Ureter (tissue), 1 donor: ENCODE measurements at regions not wholly inside any gene's neighbourhood (a gene's known extent, or its start where the extent isn't known, plus 50 kb on each side); places are given as distances from the start of the nearest gene placed in this dataset.

ENCODE experiments used
- DNase-seq: peaks from one replicate; pipeline ENCODE4 v3.0.0-alpha.2; 2020; ENCODE audit warnings: low spot score
- donor health status: DM: yes; HTN: yes; CAD: no.

DNA sequence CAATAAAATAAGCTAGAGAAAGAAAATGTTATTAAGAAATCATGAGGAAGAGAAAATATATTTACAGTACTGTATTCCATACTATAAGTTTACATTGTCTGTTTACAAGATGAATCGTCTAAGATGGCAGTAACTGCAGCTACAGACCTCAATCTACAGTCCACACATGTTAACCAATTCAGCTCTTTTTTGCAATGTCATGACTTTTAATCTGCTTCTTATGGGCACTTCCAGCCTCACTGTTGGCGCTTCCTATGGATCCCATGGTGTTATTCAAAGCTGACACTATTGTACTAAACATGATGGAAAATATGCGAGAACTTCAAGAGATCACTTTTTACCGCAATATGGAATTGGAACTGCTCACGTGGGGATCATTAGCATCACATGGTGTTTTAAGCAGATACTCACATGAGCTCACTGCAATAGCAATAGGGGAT lies 451.5 kb upstream of the CITED2 start:
- DNase-seq = no peak

DNA sequence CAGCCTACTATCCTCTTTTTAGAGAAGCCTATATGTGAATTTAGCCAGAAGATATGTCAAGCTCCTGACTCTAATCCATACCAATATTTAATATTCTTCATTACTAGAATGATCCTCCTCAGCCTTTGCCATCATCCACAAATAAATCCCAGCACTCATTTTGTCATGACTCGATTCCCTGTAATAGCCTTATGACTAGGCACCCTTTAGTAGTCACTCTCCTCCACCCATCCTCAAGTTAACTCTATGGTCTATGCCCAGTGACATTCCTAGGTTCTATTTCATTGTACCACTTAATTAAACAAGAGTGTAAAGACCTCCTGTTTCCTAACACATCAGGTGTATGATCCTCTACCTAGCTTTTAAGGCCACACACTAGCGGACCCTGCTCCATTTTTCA lies 450.4 kb upstream of the CITED2 start:
- no peak for DNase-seq

DNA sequence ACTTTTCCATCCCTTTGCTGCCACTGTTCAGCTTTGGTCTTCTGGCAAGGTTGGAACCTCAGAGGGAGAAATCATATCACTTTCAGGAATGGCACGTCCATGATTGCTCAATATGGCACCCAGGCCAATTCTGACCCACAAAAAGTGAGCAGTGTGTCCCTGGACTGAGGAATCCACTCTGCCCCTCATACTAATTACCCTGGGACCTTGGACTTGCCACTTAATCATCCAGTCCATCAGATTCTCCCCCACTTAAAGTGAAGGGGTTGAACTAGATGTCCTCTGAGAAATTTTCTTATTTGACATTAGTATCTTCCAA lies 449.3 kb upstream of the CITED2 start:
- DNase-seq = no peak

DNA sequence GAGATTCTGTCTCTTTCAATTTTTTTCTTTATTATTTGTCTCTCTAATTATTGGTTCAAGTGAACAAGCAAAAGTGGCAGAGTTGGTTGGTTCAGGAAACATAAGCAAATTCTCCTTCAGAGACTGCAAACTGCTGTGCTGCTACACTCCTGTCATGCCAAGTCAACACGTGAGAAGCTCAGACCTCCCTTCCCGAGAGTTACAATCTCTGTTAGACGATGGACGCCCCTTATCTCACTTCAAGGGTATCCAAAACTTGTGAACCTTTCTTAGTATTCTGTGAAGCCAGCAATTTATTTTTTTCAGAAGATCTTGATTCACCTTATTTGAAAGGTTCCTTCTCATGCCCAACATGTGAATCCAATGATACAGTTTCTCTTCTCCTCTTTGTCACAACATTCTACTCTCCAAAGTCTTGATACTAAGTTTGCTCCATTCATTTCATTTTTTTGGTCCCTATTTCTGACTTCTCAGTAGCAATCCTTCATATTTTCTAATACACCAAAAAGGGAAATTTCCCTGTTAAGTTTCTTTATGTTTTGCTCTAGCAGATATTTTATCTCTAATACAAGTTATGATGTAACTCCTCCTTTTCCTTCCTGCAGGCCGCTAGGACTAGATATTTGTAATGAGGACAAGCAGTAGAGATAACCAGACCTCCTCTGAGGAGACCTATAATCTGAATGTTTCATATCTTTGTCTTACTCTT lies 448.8 kb upstream of the CITED2 start:
- no peak for DNase-seq

DNA sequence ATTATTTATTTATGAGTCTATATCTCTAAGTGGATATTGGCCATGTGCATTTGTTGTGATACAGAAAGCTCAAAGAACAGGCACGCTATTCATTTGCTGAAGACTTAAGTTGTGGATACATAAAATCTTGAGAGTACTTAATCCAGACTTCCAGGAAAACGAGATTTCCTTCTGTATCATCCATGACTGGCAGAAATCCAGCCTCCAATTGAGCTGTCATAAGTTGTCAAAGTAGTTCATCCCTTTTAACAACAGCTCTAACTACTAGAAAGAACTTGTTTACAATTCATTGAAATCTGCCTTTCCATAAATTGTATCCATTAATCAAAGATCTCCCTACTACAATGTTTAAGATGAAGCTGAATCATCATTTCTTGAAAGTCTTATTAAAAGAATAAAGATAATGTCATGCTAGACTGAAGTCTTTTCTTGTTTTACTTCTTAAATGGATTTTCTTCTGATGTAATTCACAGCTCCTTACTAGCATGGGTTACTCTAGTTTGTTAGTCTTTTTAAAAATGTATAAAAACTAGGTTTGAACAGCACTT lies 447.3 kb upstream of the CITED2 start:
- DNase-seq = no peak

DNA sequence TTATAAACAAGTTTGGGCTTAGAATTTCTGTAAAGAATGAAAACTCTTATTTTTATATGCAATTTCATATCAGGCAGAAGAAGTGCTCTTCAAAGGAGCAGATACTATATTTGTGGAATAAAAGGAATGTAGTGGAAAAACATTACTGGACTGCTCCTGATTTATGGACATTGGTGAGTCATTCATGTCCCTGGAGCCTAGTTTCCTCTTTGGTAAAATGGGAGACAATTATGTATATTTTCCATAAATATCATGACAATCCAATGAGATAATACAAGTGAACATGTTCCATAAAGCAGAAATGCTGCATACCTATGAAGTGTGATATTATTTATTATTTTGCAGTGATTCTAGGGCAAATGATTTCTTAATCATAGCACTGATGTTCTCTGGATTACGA lies 445.8 kb upstream of the CITED2 start:
- no peak for DNase-seq

DNA sequence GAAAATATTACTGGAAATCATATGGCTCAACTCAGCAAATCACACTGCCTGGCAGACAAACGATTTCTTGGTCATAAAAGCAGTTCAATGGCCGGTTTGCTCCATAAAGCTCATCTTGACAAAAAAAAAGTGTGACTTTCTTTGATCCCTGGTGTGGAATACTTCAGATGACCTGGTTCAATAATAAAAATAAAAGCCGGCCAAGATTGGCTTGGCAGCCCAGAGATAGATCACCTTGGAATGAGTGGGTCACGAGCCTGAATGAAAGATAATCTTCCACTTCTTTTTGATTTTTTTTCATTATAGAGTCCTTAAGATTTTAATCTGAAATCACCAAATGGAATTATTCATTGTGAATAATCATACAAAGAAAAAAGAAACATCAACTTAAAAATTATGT lies 445.3 kb upstream of the CITED2 start:
- DNase-seq = no peak

DNA sequence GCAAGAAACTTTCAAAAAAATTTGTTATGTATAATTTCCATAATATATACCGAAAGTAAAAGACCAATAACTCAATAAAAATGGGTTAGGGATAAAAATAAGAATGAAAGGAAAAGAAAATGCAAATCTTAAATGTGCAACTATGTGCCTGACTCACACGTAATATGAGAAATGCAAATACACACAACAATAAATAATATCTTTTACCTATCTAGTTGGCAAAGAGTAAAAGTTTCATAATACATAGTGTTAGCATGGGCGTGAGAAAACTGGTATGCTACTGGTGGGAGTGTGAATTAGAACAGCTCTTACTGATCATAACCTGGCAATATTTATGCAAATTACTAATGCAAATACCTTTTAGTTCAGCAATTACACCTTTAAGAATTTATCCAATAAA lies 438.5 kb upstream of the CITED2 start:
- no peak for DNase-seq

DNA sequence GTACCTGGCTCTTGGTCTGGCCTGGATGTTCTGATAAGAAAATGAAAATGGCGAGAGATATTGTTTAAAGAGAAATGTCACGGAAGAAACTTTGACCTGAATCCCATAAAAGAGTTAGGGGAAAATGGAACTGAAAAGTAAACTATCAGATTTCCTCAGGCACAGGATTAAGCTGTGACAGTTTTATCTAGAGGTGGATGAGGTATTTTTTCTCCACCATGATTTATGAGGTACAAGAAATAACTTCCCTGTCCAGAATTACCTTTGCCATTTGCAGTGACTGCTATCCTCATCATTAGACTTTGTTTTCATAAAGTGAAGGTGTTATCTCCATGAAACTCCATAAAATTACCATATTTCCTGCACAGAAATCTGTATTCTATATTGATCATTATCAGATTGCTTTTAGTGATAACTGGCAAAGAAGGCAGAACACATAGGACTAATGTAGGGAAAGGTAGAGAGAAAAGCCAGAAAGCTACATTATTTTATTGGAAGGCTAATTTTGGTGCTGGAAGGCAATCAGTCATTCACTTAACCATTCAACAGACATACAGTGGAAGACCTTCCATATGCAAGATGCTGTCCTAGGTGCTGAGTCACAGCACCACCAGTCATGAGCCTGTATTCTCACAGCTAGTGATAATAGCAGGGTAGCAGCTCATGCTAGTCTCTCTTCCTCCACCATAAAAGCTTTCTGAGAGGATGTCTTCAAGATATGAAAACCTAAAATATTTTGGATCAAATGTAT lies 427.3 kb upstream of the CITED2 start:
- DNase-seq = no peak

DNA sequence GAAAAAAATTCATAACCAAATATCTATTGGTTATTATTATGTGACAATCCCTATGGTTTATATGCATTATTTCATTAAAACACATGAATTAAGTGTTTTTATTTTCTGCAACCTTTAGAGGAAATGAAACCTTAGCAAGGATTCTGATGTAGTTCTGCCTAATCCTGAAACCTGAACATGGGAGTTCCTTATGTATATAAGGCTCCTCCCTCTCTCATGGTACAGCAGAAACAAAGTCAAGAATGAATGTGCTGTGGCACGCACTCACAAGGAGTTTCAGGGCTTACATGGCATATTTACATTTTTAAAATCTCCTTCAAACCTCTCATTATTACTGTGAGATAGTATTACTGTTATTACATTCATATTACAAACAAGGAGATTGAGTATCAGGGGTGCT lies 426.4 kb upstream of the CITED2 start:
- DNase-seq = no peak

DNA sequence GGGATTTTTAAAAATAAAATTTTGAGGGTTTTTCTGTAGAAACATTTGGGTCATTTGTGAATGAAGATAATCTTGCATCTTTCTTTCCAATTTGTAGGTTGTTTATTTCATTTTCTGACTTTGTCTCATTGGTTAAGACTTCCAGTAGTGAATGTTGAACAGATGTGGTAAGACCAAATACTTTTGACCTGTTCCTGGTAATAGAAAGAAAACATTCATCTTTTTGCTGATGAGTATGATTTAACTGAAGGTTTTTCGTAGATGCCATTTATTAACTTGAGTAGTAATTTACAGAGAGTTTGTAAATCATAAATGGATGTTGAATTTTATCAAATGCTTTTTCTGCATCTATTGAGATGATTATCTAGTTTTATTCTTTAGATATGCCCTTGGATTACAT lies 416.1 kb upstream of the CITED2 start:
- no peak for DNase-seq

DNA sequence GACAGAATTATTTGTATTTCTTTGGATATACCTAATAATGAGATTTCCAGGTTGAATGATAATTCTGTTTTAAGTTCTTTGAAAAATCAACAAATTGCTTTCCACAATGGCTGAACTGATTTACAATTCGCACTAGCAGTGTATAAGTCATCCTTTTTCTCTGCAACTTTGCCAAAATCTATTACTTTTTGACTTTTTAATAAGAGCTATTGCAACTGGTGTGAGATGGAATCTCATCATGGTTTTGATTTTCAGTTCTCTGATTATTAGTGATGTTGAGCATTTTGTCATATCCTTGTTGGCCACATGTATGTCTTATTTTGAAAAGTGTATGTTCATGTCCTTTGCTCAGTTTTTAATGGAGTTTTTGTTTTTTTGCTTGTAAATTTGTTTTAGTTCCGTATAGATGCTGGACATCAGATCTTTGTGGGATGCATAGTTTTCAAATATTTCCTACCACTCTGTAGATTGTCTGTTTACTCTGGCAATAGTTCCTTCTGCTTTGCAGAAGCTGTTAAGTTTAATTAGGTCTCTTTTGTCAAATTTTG lies 409.8 kb upstream of the CITED2 start:
- no peak for DNase-seq

DNA sequence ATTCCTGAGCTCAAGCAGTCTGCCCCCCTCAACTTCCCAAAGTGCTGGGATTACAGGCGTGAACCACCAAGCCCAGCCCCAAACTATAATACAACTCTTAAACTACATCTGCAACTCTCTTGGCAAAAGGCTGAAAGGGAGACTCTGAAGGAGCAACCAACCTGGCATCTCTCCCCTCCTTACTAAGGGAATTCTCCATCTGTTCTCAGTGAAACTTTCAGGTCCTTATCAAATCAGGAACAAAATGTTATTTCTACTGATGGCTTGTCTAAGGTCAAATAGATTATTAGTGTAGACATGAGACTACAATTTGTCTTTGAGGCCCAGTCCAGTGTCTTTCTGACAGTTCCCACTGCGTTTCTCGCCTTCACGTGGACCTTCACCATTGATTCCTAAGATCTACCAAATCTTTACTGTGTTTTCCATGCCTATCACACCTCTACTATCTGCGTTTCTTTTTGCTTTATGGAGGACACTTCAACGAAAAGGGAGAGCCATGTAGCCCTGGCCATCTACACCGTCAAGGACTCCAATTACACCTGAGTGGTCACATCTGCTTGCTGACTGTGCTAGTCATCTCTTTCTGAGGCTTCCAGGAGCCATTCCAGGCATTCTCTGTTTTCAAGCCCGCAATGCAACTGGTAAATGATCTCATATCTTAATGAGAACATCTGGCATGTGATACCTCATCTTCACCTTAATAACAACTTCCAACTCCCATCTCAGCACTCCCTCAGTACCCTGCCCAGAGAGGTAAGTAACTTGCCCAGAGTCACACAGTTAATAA lies 405.7 kb upstream of the CITED2 start:
- no peak for DNase-seq

DNA sequence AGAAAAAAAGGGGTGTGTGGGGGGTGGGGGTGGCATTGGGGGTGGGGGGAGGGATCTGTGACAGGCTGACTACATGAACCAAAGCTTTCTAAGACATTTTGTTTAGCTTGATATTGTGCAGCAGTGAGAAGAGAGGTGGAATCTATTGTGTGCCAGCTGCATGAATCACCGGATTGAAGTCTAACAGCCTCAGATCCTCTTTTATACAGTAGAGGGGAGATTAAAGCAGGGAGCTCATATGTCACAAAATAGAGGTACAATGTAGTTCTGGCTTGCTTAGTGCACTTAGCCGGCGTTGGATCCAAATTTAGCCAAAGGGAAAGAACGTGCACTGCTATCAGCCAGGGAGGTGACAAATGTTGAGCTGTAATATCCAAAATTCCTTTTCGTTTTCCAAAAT lies 404.2 kb upstream of the CITED2 start:
- DNase-seq = no peak

DNA sequence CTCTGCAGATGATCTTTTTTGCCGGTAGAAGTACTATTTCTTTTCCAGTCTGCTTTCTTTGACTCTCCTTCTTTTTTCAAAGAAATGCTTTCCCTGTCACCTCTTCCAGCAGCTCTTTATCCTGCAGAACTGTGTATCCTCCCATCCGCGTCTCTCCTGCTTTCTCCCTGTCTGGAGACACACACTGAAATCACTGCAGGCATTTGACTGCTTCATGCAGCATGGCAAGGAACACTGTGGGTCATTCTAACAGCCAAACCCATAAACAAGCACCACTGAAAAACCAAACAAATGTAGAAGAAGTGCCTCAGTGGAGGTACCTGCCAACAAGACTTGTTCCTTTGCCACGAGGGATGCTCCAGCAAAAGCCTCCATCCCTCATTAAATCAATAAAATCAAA lies 403.7 kb upstream of the CITED2 start:
- no peak for DNase-seq

DNA sequence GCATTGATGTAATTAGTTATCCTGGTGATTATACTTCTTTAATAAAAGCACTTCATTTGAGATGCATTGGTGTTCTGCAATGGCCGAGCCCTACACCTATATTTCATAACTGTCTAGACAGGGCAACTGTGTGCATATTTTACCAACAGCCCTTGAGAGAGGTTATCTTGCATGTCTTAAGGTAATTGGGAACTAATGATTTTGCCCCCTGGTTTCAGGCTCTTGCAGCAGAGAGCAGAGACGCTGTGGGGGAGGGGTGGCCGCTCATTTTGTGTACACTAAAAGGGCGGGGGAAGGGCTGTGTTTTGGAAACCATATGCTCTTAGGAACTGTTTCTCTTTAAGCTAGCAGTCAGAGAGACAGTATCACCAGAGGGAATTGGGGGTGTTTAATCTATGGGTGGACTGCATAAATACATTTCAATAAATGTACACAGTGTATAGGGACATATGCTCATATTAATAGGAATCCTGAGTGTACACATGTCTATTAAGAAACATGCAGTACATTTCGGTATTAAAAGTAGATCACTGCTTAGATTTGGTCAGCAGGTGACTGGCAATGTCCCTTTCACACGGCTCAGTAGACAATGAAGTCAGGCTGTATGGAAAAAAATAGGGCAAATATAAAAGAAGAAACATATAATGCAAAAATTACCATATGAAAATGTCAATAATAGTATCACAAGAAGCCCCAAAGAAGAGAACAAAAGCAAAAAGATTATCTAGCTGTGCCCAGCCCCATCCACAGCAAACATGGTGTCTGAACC lies 402.9 kb upstream of the CITED2 start:
- no peak for DNase-seq

DNA sequence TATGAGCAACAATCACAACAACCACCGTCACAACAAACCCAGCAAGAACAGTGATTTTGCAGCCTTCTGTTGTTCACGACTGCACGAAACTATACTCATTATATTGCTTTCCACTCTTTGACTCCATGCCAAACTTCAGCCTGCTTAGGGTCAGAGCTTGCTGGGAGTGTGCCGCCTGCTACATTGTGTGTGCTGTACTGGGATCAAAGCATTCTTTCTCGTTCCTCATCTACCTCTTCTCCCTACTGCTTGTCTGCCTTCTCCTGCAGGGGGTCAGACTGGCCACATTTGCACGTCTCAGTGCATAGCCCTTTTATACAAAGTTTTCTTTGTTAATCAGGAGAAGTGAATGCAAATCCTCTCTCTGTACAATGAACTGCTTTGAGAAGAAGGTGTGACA lies 401.6 kb upstream of the CITED2 start:
- no peak for DNase-seq

DNA sequence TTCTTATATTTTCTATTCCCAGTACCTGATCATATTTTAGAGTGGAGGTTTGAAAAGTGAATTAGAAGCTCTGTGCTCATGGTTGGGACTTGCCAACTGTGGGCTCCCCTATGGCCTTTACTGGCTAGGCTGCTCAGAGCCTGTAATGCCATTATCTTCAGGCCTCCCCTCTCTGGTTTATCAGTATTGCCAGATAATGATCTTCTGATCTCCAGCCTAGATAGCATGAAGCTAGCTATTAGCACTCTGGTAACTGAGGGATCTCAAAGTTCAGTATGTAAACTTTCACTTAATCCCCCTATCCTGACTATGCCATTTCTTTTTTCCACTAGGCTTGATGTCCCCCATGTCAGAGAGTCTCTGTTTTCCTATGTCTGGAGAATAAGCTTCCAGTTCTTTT lies 393.7 kb upstream of the CITED2 start:
- DNase-seq = no peak

DNA sequence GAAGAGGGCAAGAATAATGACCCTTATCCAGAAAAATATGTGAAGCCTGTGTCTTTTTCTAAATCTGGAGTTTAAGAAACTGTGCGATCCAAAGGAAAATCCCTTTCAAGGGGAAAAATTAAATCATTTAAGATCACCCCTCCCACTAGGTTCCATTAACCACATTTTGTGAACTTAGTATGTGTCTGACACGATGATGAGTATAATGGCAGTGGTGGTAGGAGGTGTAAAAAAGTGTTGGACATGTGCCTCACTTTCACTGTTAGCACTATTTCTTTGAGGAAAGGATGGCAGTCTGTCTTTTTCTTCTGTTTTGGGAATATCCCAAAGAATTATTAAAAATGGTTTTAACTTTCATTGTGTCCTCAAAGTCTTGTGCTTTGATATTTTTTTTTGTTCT lies 392.3 kb upstream of the CITED2 start:
- DNase-seq = no peak

DNA sequence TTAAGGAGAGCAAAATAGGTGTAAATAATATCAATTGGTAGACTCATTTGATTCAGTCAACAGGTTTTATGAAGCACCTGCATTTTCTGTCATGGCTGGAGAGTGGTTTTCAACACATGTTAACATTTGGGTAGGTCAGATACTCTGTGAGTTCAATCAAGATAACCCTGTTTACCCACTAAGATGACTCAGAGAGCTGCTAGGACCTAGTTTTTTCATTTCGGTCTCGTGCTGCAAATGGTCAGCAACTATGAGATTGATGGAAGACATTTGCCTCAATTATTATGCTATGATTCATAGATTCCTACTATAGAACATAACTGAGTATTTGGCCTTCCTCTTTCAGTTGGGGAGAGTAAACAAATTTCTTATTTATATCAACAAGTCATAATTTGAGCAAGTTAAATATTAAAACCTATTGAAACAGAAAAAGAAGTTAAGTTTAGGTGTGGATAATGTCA lies 391.4 kb upstream of the CITED2 start:
- no peak for DNase-seq

DNA sequence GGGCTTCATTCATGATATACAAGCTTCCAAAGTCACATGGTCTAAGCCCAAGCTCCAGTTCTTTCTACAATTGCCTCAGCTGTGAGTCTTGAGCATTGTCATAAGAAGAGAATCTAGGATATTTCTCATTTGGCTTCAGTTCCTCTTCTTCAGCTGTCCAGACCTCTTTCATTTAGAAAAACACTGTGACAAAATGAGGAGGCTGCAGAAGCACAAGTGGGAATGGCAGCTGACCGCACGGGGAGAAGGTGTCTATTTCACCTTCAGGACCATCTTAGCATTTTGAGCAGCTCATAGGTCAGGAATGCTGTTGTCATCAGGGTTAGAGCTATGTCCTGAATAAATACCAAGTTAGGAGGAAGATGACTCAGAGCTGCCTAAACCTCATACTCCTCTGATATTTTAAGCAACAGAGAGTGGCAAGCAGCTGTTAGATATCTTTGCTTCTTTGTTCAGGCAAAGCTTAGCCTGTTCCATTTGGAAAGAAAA lies 390.1 kb upstream of the CITED2 start:
- DNase-seq = no peak
